Central memory CD8-positive, alpha-beta T cell (primary cell): ENCODE measurements at regions not wholly inside any gene's neighbourhood (a gene's known extent, or its start where the extent isn't known, plus 50 kb on each side); places are given as distances from the start of the nearest gene placed in this dataset.

Experiments used
- ATAC-seq: fragments of 150-1000 bp; cut with Tn5 transposase; replicated peaks from 2 replicates; pipeline ENCODE4 v1.10.0; 2022; ENCODE audit warnings: mild to moderate bottlenecking, moderate FRiP score, moderate number of reproducible peaks; ENCODE audit not compliant: poor library complexity, severe bottlenecking; ENCODE audit errors: extremely low read depth
- DNase-seq, 2 donors: peaks; one replicate each; pipeline ENCODE4 v3.0.0; 2021; ENCODE audit warnings: low spot score in 2 of 2
- H3K27ac Mint-ChIP-seq: one replicate; pipeline ENCODE4 v1.8.0; 2022; ENCODE audit warnings: low read depth, mild to moderate bottlenecking, moderate library complexity, mixed read lengths
- H3K27me3 Mint-ChIP-seq: one replicate; pipeline ENCODE4 v1.8.0; 2022; ENCODE audit warnings: mixed read lengths
- H3K36me3 Mint-ChIP-seq: one replicate; pipeline ENCODE4 v1.8.0; 2022; ENCODE audit warnings: mild to moderate bottlenecking, moderate library complexity, mixed read lengths; ENCODE audit not compliant: insufficient read depth
- H3K4me1 Mint-ChIP-seq: one replicate; pipeline ENCODE4 v1.8.0; 2022; ENCODE audit warnings: mixed read lengths
- H3K4me3 Mint-ChIP-seq: one replicate; pipeline ENCODE4 v1.8.0; 2022; ENCODE audit warnings: mild to moderate bottlenecking, moderate library complexity, mixed read lengths
- H3K9me3 Mint-ChIP-seq: one replicate; pipeline ENCODE4 v1.8.0; 2022; ENCODE audit warnings: mixed read lengths

- no peaks in the 10 kb centered on the region for H3K27me3 Mint-ChIP-seq
- H3K9me3 Mint-ChIP-seq: peaks cover 24% of the 10 kb centered on the region
- H3K27ac Mint-ChIP-seq: no peak overlapping the region
- no peaks in the 10 kb centered on the region for H3K4me1 Mint-ChIP-seq
- no peak for ATAC-seq
- no peak overlapping the region for H3K4me3 Mint-ChIP-seq
- no peaks in the 10 kb centered on the region for H3K36me3 Mint-ChIP-seq
- no peak for DNase-seq
Measured at GRCh38 chr1:217275655-217276398, 355.1 kb downstream of the GPATCH2 start.

GRCh38 chr1:217274927-217275654, 355.8 kb downstream of the GPATCH2 start:
- no peak overlapping the region for H3K27ac Mint-ChIP-seq
- H3K4me3 Mint-ChIP-seq: no peak overlapping the region
- H3K9me3 Mint-ChIP-seq: peaks cover 24% of the 10 kb centered on the region
- no peaks in the 10 kb centered on the region for H3K4me1 Mint-ChIP-seq
- no peak for DNase-seq
- no peaks in the 10 kb centered on the region for H3K27me3 Mint-ChIP-seq
- H3K36me3 Mint-ChIP-seq: no peaks in the 10 kb centered on the region
- ATAC-seq: no peak

- no peak for DNase-seq
- Mint-ChIP-seq H3K27me3 (no peaks in the 10 kb centered on the region), H3K36me3 (no peaks in the 10 kb centered on the region), H3K4me3 (no peak overlapping the region), H3K9me3 (peaks cover 20% of the 10 kb centered on the region), H3K4me1 (no peaks in the 10 kb centered on the region), H3K27ac (no peak overlapping the region)
- no peak for ATAC-seq
Measured at GRCh38 chr1:217274416-217274815, 356.5 kb downstream of the GPATCH2 start.

- H3K9me3 Mint-ChIP-seq: peaks cover 20% of the 10 kb centered on the region
- no peaks in the 10 kb centered on the region for H3K36me3 Mint-ChIP-seq
- H3K4me3 Mint-ChIP-seq: no peak overlapping the region
- no peaks in the 10 kb centered on the region for H3K27me3 Mint-ChIP-seq
- H3K4me1 Mint-ChIP-seq: no peaks in the 10 kb centered on the region
- no peak overlapping the region for H3K27ac Mint-ChIP-seq
- no peak for DNase-seq
- no peak for ATAC-seq
Measured at GRCh38 chr1:217273866-217274265, 357.0 kb downstream of the GPATCH2 start.

GRCh38 chr1:217272385-217272784, 358.5 kb downstream of the GPATCH2 start:
- Mint-ChIP-seq H3K36me3 (no peaks in the 10 kb centered on the region), H3K9me3 (peaks cover 20% of the 10 kb centered on the region), H3K27me3 (no peaks in the 10 kb centered on the region), H3K27ac (no peak overlapping the region), H3K4me1 (no peaks in the 10 kb centered on the region), H3K4me3 (no peak overlapping the region)
- DNase-seq (no peak), ATAC-seq (no peak)

GRCh38 chr1:217270101-217270500, 360.8 kb downstream of the GPATCH2 start:
- no peak for ATAC-seq
- no peak for DNase-seq
- no peaks in the 10 kb centered on the region for H3K36me3 Mint-ChIP-seq
- H3K9me3 Mint-ChIP-seq: peaks cover 11% of the 10 kb centered on the region
- H3K27me3 Mint-ChIP-seq: no peaks in the 10 kb centered on the region
- no peaks in the 10 kb centered on the region for H3K4me1 Mint-ChIP-seq
- H3K4me3 Mint-ChIP-seq: no peak overlapping the region
- no peak overlapping the region for H3K27ac Mint-ChIP-seq

- ATAC-seq (no peak), DNase-seq (no peak)
- no peaks in the 10 kb centered on the region for H3K27me3 Mint-ChIP-seq
- peaks cover 8% of the 10 kb centered on the region for H3K9me3 Mint-ChIP-seq
- H3K27ac Mint-ChIP-seq: no peak overlapping the region
- H3K36me3 Mint-ChIP-seq: no peaks in the 10 kb centered on the region
- H3K4me1 Mint-ChIP-seq: no peaks in the 10 kb centered on the region
- H3K4me3 Mint-ChIP-seq: no peak overlapping the region
Measured at GRCh38 chr1:217268058-217268457, 362.8 kb downstream of the GPATCH2 start.

GRCh38 chr1:217261636-217262035, 369.3 kb downstream of the GPATCH2 start:
- Mint-ChIP-seq H3K4me1 (no peaks in the 10 kb centered on the region), H3K9me3 (no peaks in the 10 kb centered on the region), H3K4me3 (no peak overlapping the region), H3K36me3 (no peaks in the 10 kb centered on the region), H3K27me3 (no peaks in the 10 kb centered on the region), H3K27ac (no peak overlapping the region)
- ATAC-seq (no peak), DNase-seq (no peak)

GRCh38 chr1:217260676-217261075, 370.2 kb downstream of the GPATCH2 start:
- DNase-seq: no peak
- ATAC-seq: no peak
- no peaks in the 10 kb centered on the region for H3K9me3 Mint-ChIP-seq
- H3K27me3 Mint-ChIP-seq: no peaks in the 10 kb centered on the region
- no peaks in the 10 kb centered on the region for H3K4me1 Mint-ChIP-seq
- H3K36me3 Mint-ChIP-seq: no peaks in the 10 kb centered on the region
- H3K4me3 Mint-ChIP-seq: no peak overlapping the region
- H3K27ac Mint-ChIP-seq: no peak overlapping the region

- H3K4me1 Mint-ChIP-seq: no peaks in the 10 kb centered on the region
- H3K27me3 Mint-ChIP-seq: no peaks in the 10 kb centered on the region
- H3K36me3 Mint-ChIP-seq: no peaks in the 10 kb centered on the region
- peaks cover 15% of the 10 kb centered on the region for H3K9me3 Mint-ChIP-seq
- ATAC-seq (no peak), DNase-seq (no peak)
- no peak overlapping the region for H3K4me3 Mint-ChIP-seq
- H3K27ac Mint-ChIP-seq: no peak overlapping the region
Measured at GRCh38 chr1:217253985-217254384, 376.9 kb downstream of the GPATCH2 start.

GRCh38 chr1:217253351-217253750, 377.5 kb downstream of the GPATCH2 start:
- no peak for DNase-seq
- no peaks in the 10 kb centered on the region for H3K27me3 Mint-ChIP-seq
- no peak overlapping the region for H3K4me3 Mint-ChIP-seq
- no peaks in the 10 kb centered on the region for H3K36me3 Mint-ChIP-seq
- H3K4me1 Mint-ChIP-seq: no peaks in the 10 kb centered on the region
- peaks cover 15% of the 10 kb centered on the region for H3K9me3 Mint-ChIP-seq
- H3K27ac Mint-ChIP-seq: no peak overlapping the region
- ATAC-seq: no peak

GRCh38 chr1:217251121-217251520, 379.8 kb downstream of the GPATCH2 start:
- Mint-ChIP-seq H3K9me3 (peaks cover 15% of the 10 kb centered on the region), H3K27me3 (no peaks in the 10 kb centered on the region), H3K4me1 (no peaks in the 10 kb centered on the region), H3K27ac (no peak overlapping the region), H3K4me3 (no peak overlapping the region), H3K36me3 (no peaks in the 10 kb centered on the region)
- DNase-seq (no peak), ATAC-seq (no peak)

- Mint-ChIP-seq H3K4me1 (no peaks in the 10 kb centered on the region), H3K9me3 (peaks cover 15% of the 10 kb centered on the region), H3K36me3 (no peaks in the 10 kb centered on the region), H3K27me3 (no peaks in the 10 kb centered on the region), H3K27ac (no peak overlapping the region), H3K4me3 (no peak overlapping the region)
- DNase-seq: no peak
- no peak for ATAC-seq
Measured at GRCh38 chr1:217249857-217250256, 381.0 kb downstream of the GPATCH2 start.
